HL-60 (cell line): ENCODE measurements at regions not wholly inside any gene's neighbourhood (a gene's known extent, or its start where the extent isn't known, plus 50 kb on each side); places are given as distances from the start of the nearest gene placed in this dataset.

Source experiments
- DNase-seq, 2 experiments: peaks; one replicate each; pipeline ENCODE4 v3.0.0-alpha.2; 2010 to 2020; ENCODE audit warnings: low read depth in 1 of 2, low spot score in 1 of 2
- H3K27ac ChIP-seq: fragments of 250-450 bp; sonication (Bioruptor Pico); replicated peaks from 2 replicates; pipeline ENCODE4 v1.5.1; 2020; ENCODE audit warnings: mild to moderate bottlenecking, moderate library complexity
- H3K27me3 ChIP-seq: fragments of 250-450 bp; sonication (Bioruptor Pico); 2 replicates; pipeline ENCODE4 v1.5.1; 2021; ENCODE audit warnings: mild to moderate bottlenecking, moderate library complexity; ENCODE audit not compliant: insufficient read depth, poor library complexity, severe bottlenecking
- H3K4me3 ChIP-seq: replicated peaks from 2 replicates; pipeline ENCODE4 v1.5.1; 2011; ENCODE audit warnings: mild to moderate bottlenecking, control low read depth, low read length; ENCODE audit not compliant: insufficient read depth
- CTCF ChIP-seq: IDR thresholded peaks from one replicate; pipeline ENCODE4 v1.5.1; 2011; ENCODE audit warnings: low read length, control low read depth, inconsistent platforms; ENCODE audit not compliant: insufficient read depth
- GABPA ChIP-seq: IDR thresholded peaks from 2 replicates; pipeline ENCODE4 v1.6.1; 2012; ENCODE audit warnings: low read depth
- POLR2AphosphoS5 ChIP-seq: IDR thresholded peaks from 2 replicates; pipeline ENCODE4 v1.6.1; 2012; ENCODE audit warnings: low read depth
- REST ChIP-seq: IDR thresholded peaks from 2 replicates; pipeline ENCODE4 v1.6.1; 2012; ENCODE audit warnings: low read depth; ENCODE audit not compliant: insufficient replicate concordance
- SPI1 ChIP-seq: IDR thresholded peaks from 2 replicates; pipeline ENCODE4 v1.6.1; 2012; ENCODE audit warnings: low read depth, mild to moderate bottlenecking, borderline replicate concordance

DNA sequence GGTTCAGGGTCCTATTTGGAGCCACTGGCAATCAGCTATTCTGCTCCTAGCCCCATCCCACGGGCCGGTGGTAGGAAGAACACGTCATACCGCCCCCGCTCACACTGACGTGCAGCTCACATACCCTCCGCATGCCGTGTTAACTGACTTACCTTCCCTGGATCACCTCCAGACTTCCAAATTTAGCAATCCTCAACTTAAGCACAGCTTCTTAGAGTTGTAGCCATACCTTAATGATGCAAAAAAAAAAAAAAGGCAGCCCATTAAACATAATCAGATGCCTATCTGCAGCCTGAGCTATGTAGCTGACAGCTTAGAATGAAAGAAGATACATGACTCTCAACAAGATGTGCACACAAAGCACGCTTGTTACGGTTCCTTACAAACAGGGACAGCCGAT is 93.0 kb downstream of the IRX2 start:
- no peaks in the 10 kb centered on the region for H3K27me3 ChIP-seq
- no peak for DNase-seq
- TF ChIP-seq CTCF, result no peak
- TF ChIP-seq GABPA, result no peak
- TF ChIP-seq REST, result no peak
- no peak overlapping the region for H3K4me3 ChIP-seq
- no peak overlapping the region for H3K27ac ChIP-seq

- no peak for TF ChIP-seq GABPA
- no peak for TF ChIP-seq REST
- no peak for TF ChIP-seq SPI1
- no peak for TF ChIP-seq POLR2AphosphoS5
- no peak for TF ChIP-seq CTCF
- H3K27ac ChIP-seq, result no peak overlapping the region
- H3K27me3 ChIP-seq, result no peaks in the 10 kb centered on the region
- no peak overlapping the region for H3K4me3 ChIP-seq
- no peak for DNase-seq
Observed at GRCh38 chr5:2657151-2657550, 94.3 kb downstream of the IRX2 start.

DNA sequence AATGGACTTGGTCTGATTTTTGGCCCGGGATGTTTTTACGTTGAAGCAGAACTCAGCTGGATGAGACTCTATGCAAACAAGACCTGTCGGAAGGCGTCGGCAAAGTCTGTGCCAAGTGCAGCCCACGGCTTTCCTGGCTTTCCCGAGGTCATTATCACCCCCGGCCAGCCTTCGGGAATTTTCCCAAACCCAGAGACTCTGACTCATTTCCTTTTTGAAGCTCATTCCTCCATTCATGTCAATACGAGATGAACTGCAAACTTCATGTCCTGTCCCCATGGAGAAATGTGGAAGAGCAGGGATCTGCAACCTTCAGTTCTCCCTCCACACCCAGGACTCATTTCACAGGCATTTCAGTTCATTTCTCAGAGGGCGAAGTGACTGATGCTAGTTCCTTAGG is 95.3 kb downstream of the IRX2 start:
- Histone ChIP-seq H3K27me3 (no peaks in the 10 kb centered on the region), H3K27ac (no peak overlapping the region), H3K4me3 (no peak overlapping the region)
- DNase-seq, result no peak
- TF ChIP-seq CTCF (no peak), POLR2AphosphoS5 (no peak), REST (no peak), GABPA (no peak), SPI1 (no peak)
